Smooth muscle cell (in vitro differentiated cells): ENCODE measurements at regions not wholly inside any gene's neighbourhood (a gene's known extent, or its start where the extent isn't known, plus 50 kb on each side); places are given as distances from the start of the nearest gene placed in this dataset.

Experiments
- DNase-seq: peaks from one replicate; lab custom pipeline; 2025; ENCODE audit not compliant: unreplicated experiment; lab: John Stamatoyannopoulos, UW
- H2AFZ ChIP-seq: fragments of 200-600 bp; sonication (generic); 2 replicates; pipeline ENCODE4 v1.6.0; 2016; ENCODE audit warnings: antibody characterized with exemption, low read depth, mild to moderate bottlenecking
- H3F3A ChIP-seq: fragments of 200-600 bp; sonication (generic); 2 replicates; pipeline ENCODE4 v1.6.0; 2017; ENCODE audit warnings: antibody characterized with exemption, low read depth
- H3K27ac ChIP-seq: fragments of 200-600 bp; sonication (generic); 2 replicates; pipeline ENCODE4 v1.5.1; 2016; ENCODE audit warnings: low read depth, mild to moderate bottlenecking
- H3K27me3 ChIP-seq: fragments of 200-600 bp; sonication (generic); 2 replicates; pipeline ENCODE4 v1.6.1; 2016; ENCODE audit warnings: low read depth, mild to moderate bottlenecking
- H3K36me3 ChIP-seq: fragments of 200-600 bp; sonication (generic); 2 replicates; pipeline ENCODE4 v1.5.1; 2016; ENCODE audit warnings: low read depth
- H3K4me1 ChIP-seq: fragments of 200-600 bp; sonication (generic); 2 replicates; pipeline ENCODE4 v1.5.1; 2016; ENCODE audit warnings: low read depth
- H3K4me2 ChIP-seq: fragments of 200-600 bp; sonication (generic); 2 replicates; pipeline ENCODE4 v1.6.0; 2016; ENCODE audit warnings: mild to moderate bottlenecking
- H3K4me3 ChIP-seq: fragments of 200-600 bp; sonication (generic); 2 replicates; pipeline ENCODE4 v1.5.1; 2016; ENCODE audit warnings: mild to moderate bottlenecking
- H3K79me2 ChIP-seq: fragments of 200-600 bp; sonication (generic); 2 replicates; pipeline ENCODE4 v1.6.0; 2016; ENCODE audit warnings: low read depth, mild to moderate bottlenecking
- H3K9ac ChIP-seq: fragments of 200-600 bp; sonication (generic); 2 replicates; pipeline ENCODE4 v1.6.0; 2016; ENCODE audit warnings: low read depth
- H3K9me3 ChIP-seq: fragments of 200-600 bp; sonication (generic); replicated peaks from 2 replicates; pipeline ENCODE4 v1.5.1; 2016; ENCODE audit warnings: low read depth
- H4K20me1 ChIP-seq: fragments of 200-600 bp; sonication (generic); 2 replicates; pipeline ENCODE4 v1.6.0; 2016; ENCODE audit warnings: low read depth
- WGBS: methylation state at CpG from one replicate; pipeline ENCODE4 v1.1.7; 2016; ENCODE audit warnings: low lambda C conversion rate; 5-methylcytosine and 5-hydroxymethylcytosine counted together
- TF ChIP-seq, protein P1 (sequence below): fragments of 200-600 bp; sonication (generic); IDR thresholded peaks from 2 replicates; pipeline ENCODE4 v1.5.1; 2017; ENCODE audit warnings: borderline replicate concordance, mild to moderate bottlenecking, antibody characterized with exemption; ENCODE audit not compliant: insufficient read depth, poor library complexity, severe bottlenecking

DNA sequence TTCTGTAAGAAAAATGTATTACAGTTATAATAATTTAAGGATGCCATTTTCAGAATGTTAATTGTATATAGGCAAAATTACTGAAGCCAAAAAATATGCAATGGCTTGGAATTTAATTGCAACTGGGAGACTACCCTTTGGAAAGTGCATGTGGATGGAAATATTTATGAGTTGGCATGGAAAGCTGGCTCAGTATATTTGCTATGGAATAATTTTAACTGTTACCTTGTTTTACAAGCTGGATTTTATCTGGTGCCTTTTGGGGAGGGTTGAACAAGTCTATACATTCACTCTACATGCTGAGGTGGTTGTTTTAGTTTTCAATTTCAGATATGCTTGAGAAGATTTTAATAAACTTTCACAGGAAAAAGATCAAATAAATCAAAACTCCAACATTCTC lies 80.9 kb upstream of the ABCB5 start:
- Histone ChIP-seq H3K27ac (no peak overlapping the region), H4K20me1 (no peaks in the 10 kb centered on the region), H3K36me3 (no peaks in the 10 kb centered on the region), H3K4me3 (no peak overlapping the region), H3K4me2 (no peak overlapping the region), H3F3A (no peaks in the 10 kb centered on the region), H2AFZ (no peak overlapping the region), H3K4me1 (no peaks in the 10 kb centered on the region), H3K9me3 (no peaks in the 10 kb centered on the region), H3K27me3 (no peaks in the 10 kb centered on the region), H3K9ac (no peak overlapping the region), H3K79me2 (no peaks in the 10 kb centered on the region)
- DNase-seq, result no peak
- TF ChIP-seq, protein P1, sequence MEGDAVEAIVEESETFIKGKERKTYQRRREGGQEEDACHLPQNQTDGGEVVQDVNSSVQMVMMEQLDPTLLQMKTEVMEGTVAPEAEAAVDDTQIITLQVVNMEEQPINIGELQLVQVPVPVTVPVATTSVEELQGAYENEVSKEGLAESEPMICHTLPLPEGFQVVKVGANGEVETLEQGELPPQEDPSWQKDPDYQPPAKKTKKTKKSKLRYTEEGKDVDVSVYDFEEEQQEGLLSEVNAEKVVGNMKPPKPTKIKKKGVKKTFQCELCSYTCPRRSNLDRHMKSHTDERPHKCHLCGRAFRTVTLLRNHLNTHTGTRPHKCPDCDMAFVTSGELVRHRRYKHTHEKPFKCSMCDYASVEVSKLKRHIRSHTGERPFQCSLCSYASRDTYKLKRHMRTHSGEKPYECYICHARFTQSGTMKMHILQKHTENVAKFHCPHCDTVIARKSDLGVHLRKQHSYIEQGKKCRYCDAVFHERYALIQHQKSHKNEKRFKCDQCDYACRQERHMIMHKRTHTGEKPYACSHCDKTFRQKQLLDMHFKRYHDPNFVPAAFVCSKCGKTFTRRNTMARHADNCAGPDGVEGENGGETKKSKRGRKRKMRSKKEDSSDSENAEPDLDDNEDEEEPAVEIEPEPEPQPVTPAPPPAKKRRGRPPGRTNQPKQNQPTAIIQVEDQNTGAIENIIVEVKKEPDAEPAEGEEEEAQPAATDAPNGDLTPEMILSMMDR, result no peak

DNA sequence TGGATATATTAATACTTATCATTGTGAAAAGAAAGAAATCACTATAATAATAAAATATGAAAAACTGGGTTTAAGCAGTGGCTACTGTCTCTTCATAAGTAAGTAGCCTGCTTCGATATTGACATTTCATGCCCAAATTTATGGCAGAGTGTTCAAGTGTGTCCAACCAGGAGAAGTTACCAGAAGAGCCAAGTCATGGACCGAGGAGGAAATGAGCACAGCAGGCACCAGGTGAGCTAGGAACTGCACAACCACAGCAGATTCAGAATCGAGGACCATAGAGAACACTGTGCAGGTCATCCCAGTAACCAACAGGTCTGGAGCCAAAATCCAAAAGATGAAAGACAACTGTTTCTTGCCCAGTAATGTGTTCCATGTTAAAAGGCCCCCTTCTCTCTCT lies 79.9 kb upstream of the ABCB5 start:
- WGBS, result 92% methylated on average over 3 of the region's 3 CpGs
- DNase-seq, result no peak
- Histone ChIP-seq H3F3A (no peaks in the 10 kb centered on the region), H3K27me3 (no peaks in the 10 kb centered on the region), H3K4me3 (no peak overlapping the region), H3K27ac (no peak overlapping the region), H3K36me3 (no peaks in the 10 kb centered on the region), H3K79me2 (no peaks in the 10 kb centered on the region), H4K20me1 (no peaks in the 10 kb centered on the region), H3K4me1 (no peaks in the 10 kb centered on the region), H3K9ac (no peak overlapping the region), H3K9me3 (no peaks in the 10 kb centered on the region), H2AFZ (no peak overlapping the region), H3K4me2 (no peak overlapping the region)
- TF ChIP-seq, protein P1, result no peak

DNA sequence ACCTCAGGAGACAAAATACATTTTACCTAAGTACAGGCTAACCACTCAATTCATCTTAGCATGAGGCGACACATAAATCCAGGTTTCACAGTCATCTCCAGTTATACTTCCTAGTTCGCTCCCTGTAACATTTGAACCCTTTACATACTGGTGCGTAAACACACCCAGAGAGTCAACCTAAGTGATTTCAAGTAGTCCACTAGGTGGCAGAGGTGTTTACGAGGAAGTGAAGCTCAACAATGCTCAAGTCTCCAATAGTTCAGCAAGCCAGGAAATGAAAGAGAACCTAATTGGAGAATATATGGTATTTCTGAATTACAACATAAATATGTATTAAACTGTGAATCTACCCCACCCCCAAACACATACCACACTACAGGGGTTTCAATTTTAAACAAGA lies 76.3 kb upstream of the ABCB5 start:
- no peaks in the 10 kb centered on the region for H3K79me2 ChIP-seq
- no peak overlapping the region for H2AFZ ChIP-seq
- H4K20me1 ChIP-seq, result no peaks in the 10 kb centered on the region
- H3K36me3 ChIP-seq, result no peaks in the 10 kb centered on the region
- TF ChIP-seq, protein P1, result no peak
- H3K4me1 ChIP-seq, result peaks cover 4% of the 10 kb centered on the region
- H3K9ac ChIP-seq, result no peak overlapping the region
- 82% methylated on average over 4 of the region's 4 CpGs for WGBS
- H3K27me3 ChIP-seq, result no peaks in the 10 kb centered on the region
- H3K4me2 ChIP-seq, result no peak overlapping the region
- H3K27ac ChIP-seq, result no peak overlapping the region
- DNase-seq, result no peak
- no peaks in the 10 kb centered on the region for H3F3A ChIP-seq
- H3K9me3 ChIP-seq, result no peaks in the 10 kb centered on the region
- no peak overlapping the region for H3K4me3 ChIP-seq

DNA sequence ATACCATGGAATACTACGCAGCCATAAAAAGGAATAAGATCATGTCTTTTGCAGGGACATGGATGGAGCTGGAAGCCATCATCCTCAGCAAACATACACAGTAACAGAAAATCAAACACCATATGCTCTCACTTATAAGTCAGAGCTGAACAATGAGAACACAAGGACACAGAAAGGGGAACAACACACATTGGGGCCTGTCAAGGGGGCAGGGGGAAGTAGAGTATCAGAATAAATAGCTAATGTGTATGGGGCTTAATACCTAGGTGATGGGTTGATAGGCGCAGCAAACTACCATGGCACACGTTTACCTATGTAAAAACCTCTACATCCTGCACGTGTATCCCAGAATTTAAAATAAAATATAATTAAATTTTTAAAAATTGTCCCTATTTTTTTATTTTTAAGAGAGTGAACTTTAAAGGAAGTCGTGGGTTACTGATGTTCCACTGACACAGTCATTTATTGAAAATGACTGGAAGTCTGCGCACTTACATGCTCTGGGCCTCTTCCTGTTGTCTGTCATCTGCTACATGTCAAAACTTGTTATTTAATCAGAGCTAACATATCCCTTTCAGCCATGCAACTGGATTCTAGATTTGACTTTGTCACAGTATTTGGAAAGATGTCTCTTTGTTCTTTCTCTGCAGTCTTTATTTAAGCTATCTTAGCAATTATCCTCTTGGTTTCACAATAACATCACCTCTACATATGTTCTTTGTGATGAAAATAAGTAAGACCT lies 73.7 kb upstream of the ABCB5 start:
- Histone ChIP-seq H3K4me3 (no peak overlapping the region), H3K36me3 (no peaks in the 10 kb centered on the region), H2AFZ (no peak overlapping the region), H3K27ac (peak overlapping the region; percentile 58), H3K4me2 (no peak overlapping the region), H3K9me3 (no peaks in the 10 kb centered on the region), H3K79me2 (no peaks in the 10 kb centered on the region), H3F3A (no peaks in the 10 kb centered on the region), H3K9ac (no peak overlapping the region), H3K4me1 (peaks cover 4% of the 10 kb centered on the region), H3K27me3 (no peaks in the 10 kb centered on the region), H4K20me1 (no peaks in the 10 kb centered on the region)
- DNase-seq, result no peak
- TF ChIP-seq, protein P1, result no peak
- WGBS, result 83% methylated on average over 6 of the region's 6 CpGs
